Mesendoderm (in vitro differentiated cells): ENCODE measurements at regions not wholly inside any gene's neighbourhood (a gene's known extent, or its start where the extent isn't known, plus 50 kb on each side); places are given as distances from the start of the nearest gene placed in this dataset.

ENCODE experiments used
- DNase-seq: peaks from one replicate; pipeline ENCODE4 v3.0.0; 2013
- H2AK5ac ChIP-seq: 2 replicates; pipeline ENCODE4 v1.6.1; 2013; ENCODE audit warnings: low read length, inconsistent platforms
- H2BK120ac ChIP-seq: 2 replicates; pipeline ENCODE4 v1.6.1; 2013; ENCODE audit warnings: low read depth, mild to moderate bottlenecking, low read length, moderate library complexity, mixed read lengths
- H2BK15ac ChIP-seq: replicated peaks from 2 replicates; pipeline ENCODE4 v1.6.1; 2013; ENCODE audit warnings: low read depth, mild to moderate bottlenecking, moderate library complexity
- H2BK5ac ChIP-seq: 2 replicates; pipeline ENCODE4 v1.6.1; 2013; ENCODE audit warnings: low read length, inconsistent platforms
- H3K18ac ChIP-seq: 2 replicates; pipeline ENCODE4 v1.6.1; 2013; ENCODE audit warnings: mild to moderate bottlenecking, low read length, mixed read lengths
- H3K23ac ChIP-seq: one replicate; pipeline ENCODE4 v1.6.1; 2013; ENCODE audit warnings: low read length
- H3K27ac ChIP-seq: 2 replicates; pipeline ENCODE4 v1.5.1; 2013; ENCODE audit warnings: low read depth, mild to moderate bottlenecking, inconsistent platforms, low read length, moderate library complexity
- H3K27me3 ChIP-seq: 2 replicates; pipeline ENCODE4 v1.6.1; 2013; ENCODE audit warnings: low read length, control low read depth, mild to moderate bottlenecking, inconsistent platforms; ENCODE audit not compliant: insufficient read depth, poor library complexity
- H3K36me3 ChIP-seq: 2 replicates; pipeline ENCODE4 v1.6.1; 2013; ENCODE audit warnings: low read length, inconsistent platforms; ENCODE audit not compliant: control insufficient read depth, insufficient read depth
- H3K4ac ChIP-seq: one replicate; pipeline ENCODE4 v1.6.1; 2013; ENCODE audit warnings: low read depth, mild to moderate bottlenecking, low read length, moderate library complexity
- H3K4me1 ChIP-seq: 2 replicates; pipeline ENCODE4 v1.6.1; 2013; ENCODE audit warnings: low read depth, low read length, inconsistent platforms; ENCODE audit not compliant: control insufficient read depth
- H3K4me2 ChIP-seq: 2 replicates; pipeline ENCODE4 v1.6.1; 2013; ENCODE audit warnings: low read length
- H3K4me3 ChIP-seq: 2 replicates; pipeline ENCODE4 v1.5.1; 2013; ENCODE audit warnings: mild to moderate bottlenecking, low read length
- H3K56ac ChIP-seq: one replicate; pipeline ENCODE4 v1.6.1; 2013; ENCODE audit warnings: low read length
- H3K79me1 ChIP-seq: 2 replicates; pipeline ENCODE4 v1.6.1; 2013; ENCODE audit warnings: low read length, inconsistent platforms
- H3K79me2 ChIP-seq: 2 replicates; pipeline ENCODE4 v1.6.1; 2013; ENCODE audit warnings: mild to moderate bottlenecking, low read length; ENCODE audit not compliant: control insufficient read depth, insufficient read depth
- H3K9ac ChIP-seq: 2 replicates; pipeline ENCODE4 v1.6.1; 2013; ENCODE audit warnings: low read length, inconsistent platforms
- H4K5ac ChIP-seq: one replicate; pipeline ENCODE4 v1.6.1; 2013; ENCODE audit warnings: low read length
- H4K8ac ChIP-seq: one replicate; pipeline ENCODE4 v1.6.1; 2013; ENCODE audit warnings: low read depth, mild to moderate bottlenecking, control low read depth, low read length, moderate library complexity
- WGBS: extraction: QIAGEN DNeasy Blood & Tissue Kit; methylation state at CpG from one replicate; pipeline ENCODE4 v1.1.7; 2013; ENCODE audit warnings: low lambda C conversion rate, missing lambda C conversion rate; ENCODE audit not compliant: insufficient coverage; ENCODE audit errors: extremely low coverage; 5-methylcytosine and 5-hydroxymethylcytosine counted together

DNA sequence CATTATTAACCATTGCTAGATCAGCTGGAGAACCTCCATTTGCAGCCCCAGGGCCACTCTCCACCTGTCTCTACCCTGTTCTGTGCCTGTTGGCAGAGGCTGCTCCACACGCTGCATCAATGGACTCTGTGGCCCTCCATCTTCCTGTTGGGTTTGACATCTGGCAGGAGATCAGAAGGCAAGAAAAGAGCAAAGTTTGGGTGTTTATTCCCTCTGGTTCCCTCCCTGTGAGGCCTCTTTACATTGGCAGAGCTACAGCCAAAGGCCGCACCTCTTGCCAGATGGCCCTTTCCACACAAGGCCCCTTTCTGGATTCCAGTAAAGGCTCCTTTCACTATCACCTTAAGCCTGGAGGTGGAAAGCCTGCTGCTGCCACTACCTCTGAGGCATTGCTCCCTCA lies 110.9 kb upstream of the RND3 start:
- no peak overlapping the region for H2BK120ac ChIP-seq
- no peak for DNase-seq
- no peak overlapping the region for H2BK5ac ChIP-seq
- no peak overlapping the region for H3K4me3 ChIP-seq
- H2AK5ac ChIP-seq, result no peak overlapping the region
- no peak overlapping the region for H3K4me2 ChIP-seq
- H4K8ac ChIP-seq, result no peak overlapping the region
- H3K79me1 ChIP-seq, result no peaks in the 10 kb centered on the region
- no peak overlapping the region for H2BK15ac ChIP-seq
- no peaks in the 10 kb centered on the region for H3K4me1 ChIP-seq
- H3K27me3 ChIP-seq, result no peaks in the 10 kb centered on the region
- no peak overlapping the region for H3K18ac ChIP-seq
- H4K5ac ChIP-seq, result no peak overlapping the region
- H3K9ac ChIP-seq, result no peak overlapping the region
- no CpG with 5 or more reads among the region's 2 CpGs for WGBS
- H3K36me3 ChIP-seq, result no peaks in the 10 kb centered on the region
- H3K23ac ChIP-seq, result no peak overlapping the region
- H3K27ac ChIP-seq, result no peak overlapping the region
- H3K4ac ChIP-seq, result no peak overlapping the region
- no peak overlapping the region for H3K56ac ChIP-seq
- H3K79me2 ChIP-seq, result no peaks in the 10 kb centered on the region

DNA sequence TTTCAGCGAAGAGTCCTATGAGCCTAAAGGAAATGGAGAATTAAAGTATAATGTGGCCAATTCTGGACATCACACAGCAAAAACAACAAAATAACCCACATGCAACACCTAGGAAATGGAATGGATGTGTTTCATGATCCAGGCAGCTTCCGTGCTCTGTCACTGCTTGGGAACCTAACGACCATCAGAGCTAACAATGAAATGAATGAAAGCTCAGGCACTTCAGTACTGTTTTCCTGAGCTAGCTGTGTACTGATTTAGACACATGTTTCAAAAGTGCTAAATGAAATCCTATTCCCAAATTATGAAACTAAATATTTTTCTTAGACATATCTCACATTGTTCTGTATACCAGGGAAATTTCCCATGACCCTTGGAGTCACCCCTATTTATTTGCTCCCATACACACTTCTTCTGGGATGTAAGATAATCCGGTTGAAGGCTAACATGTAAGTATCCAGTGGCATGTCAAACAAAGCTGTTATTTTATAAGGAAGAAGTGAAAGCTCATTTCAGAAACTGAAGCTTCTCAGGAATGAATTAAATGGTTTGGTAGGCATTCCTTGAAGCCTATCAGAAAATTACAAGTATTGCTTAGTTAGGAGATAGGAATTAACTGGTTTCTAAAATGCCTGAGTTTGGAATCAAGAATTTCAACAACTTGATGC lies 108.5 kb upstream of the RND3 start:
- H2BK15ac ChIP-seq, result no peak overlapping the region
- H3K4me2 ChIP-seq, result no peak overlapping the region
- H3K56ac ChIP-seq, result no peak overlapping the region
- no peak overlapping the region for H3K9ac ChIP-seq
- no peak overlapping the region for H3K27ac ChIP-seq
- H2BK120ac ChIP-seq, result no peak overlapping the region
- no peak overlapping the region for H2AK5ac ChIP-seq
- no peak for DNase-seq
- H3K79me2 ChIP-seq, result no peaks in the 10 kb centered on the region
- no peaks in the 10 kb centered on the region for H3K27me3 ChIP-seq
- no peak overlapping the region for H3K4me3 ChIP-seq
- H3K4me1 ChIP-seq, result no peaks in the 10 kb centered on the region
- no peaks in the 10 kb centered on the region for H3K36me3 ChIP-seq
- no CpG with 5 or more reads among the region's 4 CpGs for WGBS
- no peak overlapping the region for H2BK5ac ChIP-seq
- no peak overlapping the region for H3K4ac ChIP-seq
- H4K8ac ChIP-seq, result no peak overlapping the region
- no peak overlapping the region for H3K23ac ChIP-seq
- H3K18ac ChIP-seq, result no peak overlapping the region
- no peaks in the 10 kb centered on the region for H3K79me1 ChIP-seq
- H4K5ac ChIP-seq, result no peak overlapping the region

DNA sequence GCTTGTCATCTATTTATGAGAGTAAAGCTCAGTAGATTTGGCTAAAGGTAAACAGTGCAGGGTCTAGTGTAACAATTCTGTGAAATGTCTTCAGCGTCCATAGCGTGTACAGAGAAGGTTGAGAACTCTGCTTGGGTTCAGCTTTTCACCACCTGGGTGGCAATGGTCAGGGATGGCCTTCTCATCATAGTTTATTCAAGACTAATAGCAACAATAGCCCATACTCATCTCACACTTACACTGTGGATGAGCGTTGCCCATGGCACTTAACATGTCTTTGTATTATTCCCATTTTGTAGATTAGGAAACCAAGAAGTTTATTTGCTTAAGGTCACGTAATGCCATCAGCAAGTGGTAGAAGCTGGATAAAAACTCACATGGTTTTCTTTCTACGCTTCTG lies 106.8 kb upstream of the RND3 start:
- no peak overlapping the region for H2BK15ac ChIP-seq
- no peak overlapping the region for H4K8ac ChIP-seq
- H3K4me3 ChIP-seq, result no peak overlapping the region
- DNase-seq, result no peak
- H3K4ac ChIP-seq, result no peak overlapping the region
- no peaks in the 10 kb centered on the region for H3K27me3 ChIP-seq
- H3K56ac ChIP-seq, result no peak overlapping the region
- no peaks in the 10 kb centered on the region for H3K4me1 ChIP-seq
- H2BK120ac ChIP-seq, result no peak overlapping the region
- H2AK5ac ChIP-seq, result no peak overlapping the region
- no peak overlapping the region for H3K4me2 ChIP-seq
- no CpG with 5 or more reads among the region's 5 CpGs for WGBS
- H2BK5ac ChIP-seq, result no peak overlapping the region
- no peak overlapping the region for H3K23ac ChIP-seq
- no peaks in the 10 kb centered on the region for H3K79me2 ChIP-seq
- no peak overlapping the region for H3K9ac ChIP-seq
- no peaks in the 10 kb centered on the region for H3K79me1 ChIP-seq
- no peaks in the 10 kb centered on the region for H3K36me3 ChIP-seq
- H3K27ac ChIP-seq, result no peak overlapping the region
- no peak overlapping the region for H4K5ac ChIP-seq
- H3K18ac ChIP-seq, result no peak overlapping the region

DNA sequence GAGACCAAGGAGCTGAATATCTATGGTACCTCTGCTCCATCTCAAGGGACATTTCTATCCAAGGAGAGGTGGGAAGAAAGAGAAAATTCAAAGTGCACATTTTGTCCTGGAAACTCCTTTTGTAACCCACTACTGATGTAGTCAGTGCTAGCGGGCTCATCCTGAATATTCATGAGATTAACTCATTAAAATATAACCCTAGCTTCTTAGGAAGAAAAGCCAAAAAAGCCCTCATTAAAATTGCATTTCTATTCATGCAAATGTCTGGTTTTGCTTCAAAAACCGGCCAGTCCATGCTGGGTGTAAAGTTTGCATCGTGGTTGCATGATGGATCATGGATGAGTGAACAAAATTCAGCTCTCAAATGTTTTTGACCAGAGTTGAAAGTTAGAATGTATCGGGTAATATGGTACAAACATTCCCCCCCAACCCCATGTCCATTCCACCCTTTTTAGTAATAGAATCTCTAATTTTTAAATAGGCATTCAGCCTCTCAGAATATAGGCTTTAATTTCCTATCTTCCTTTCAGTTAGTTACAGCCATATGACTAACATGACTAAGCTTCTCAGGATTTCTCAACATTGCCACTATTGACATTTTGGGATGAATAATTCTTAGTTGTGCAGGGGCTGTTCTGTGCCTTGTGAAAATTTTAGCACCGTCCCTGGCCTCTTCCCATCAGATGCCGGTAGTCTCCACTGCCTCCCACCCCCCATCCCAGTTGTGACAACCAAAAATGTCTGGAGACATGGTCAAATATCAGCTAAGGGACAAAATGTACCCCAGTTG lies 104.2 kb upstream of the RND3 start:
- H4K5ac ChIP-seq, result no peak overlapping the region
- H3K36me3 ChIP-seq, result no peaks in the 10 kb centered on the region
- no peaks in the 10 kb centered on the region for H3K79me1 ChIP-seq
- no peak overlapping the region for H3K4me2 ChIP-seq
- no peaks in the 10 kb centered on the region for H3K4me1 ChIP-seq
- H2BK15ac ChIP-seq, result no peak overlapping the region
- H2BK5ac ChIP-seq, result no peak overlapping the region
- no CpG with 5 or more reads among the region's 6 CpGs for WGBS
- H3K79me2 ChIP-seq, result no peaks in the 10 kb centered on the region
- no peaks in the 10 kb centered on the region for H3K27me3 ChIP-seq
- H3K23ac ChIP-seq, result no peak overlapping the region
- H3K27ac ChIP-seq, result no peak overlapping the region
- no peak overlapping the region for H3K9ac ChIP-seq
- no peak overlapping the region for H3K18ac ChIP-seq
- H3K4me3 ChIP-seq, result no peak overlapping the region
- H3K56ac ChIP-seq, result no peak overlapping the region
- H3K4ac ChIP-seq, result no peak overlapping the region
- H2BK120ac ChIP-seq, result no peak overlapping the region
- no peak overlapping the region for H2AK5ac ChIP-seq
- no peak overlapping the region for H4K8ac ChIP-seq
- no peak for DNase-seq

DNA sequence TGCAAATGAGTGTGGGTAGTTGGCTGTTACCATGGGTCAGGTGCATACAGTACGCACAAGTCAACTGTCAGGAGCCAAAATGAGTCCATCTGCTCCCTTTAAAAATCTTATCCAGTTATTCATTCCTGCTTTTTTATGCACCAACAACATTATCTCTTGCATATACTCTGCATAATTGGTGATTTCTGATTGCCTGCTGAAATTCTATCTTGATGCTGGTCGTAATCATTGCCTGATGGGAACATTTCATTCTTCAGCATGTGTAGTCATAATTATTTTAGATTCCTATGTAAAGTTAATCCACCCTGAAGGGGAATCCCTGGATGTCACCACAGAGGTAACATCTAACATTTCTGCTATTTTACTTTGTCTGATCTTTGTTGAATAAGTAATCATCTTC lies 102.2 kb upstream of the RND3 start:
- H3K56ac ChIP-seq, result no peak overlapping the region
- no peak overlapping the region for H3K4ac ChIP-seq
- WGBS, result no CpG with 5 or more reads among the region's 2 CpGs
- H3K27ac ChIP-seq, result no peak overlapping the region
- H4K8ac ChIP-seq, result no peak overlapping the region
- no peaks in the 10 kb centered on the region for H3K36me3 ChIP-seq
- no peak overlapping the region for H4K5ac ChIP-seq
- H3K79me2 ChIP-seq, result no peaks in the 10 kb centered on the region
- H2BK120ac ChIP-seq, result no peak overlapping the region
- no peak overlapping the region for H3K4me3 ChIP-seq
- no peak overlapping the region for H2AK5ac ChIP-seq
- no peak for DNase-seq
- H2BK15ac ChIP-seq, result no peak overlapping the region
- H3K4me1 ChIP-seq, result no peaks in the 10 kb centered on the region
- no peak overlapping the region for H3K18ac ChIP-seq
- no peak overlapping the region for H3K23ac ChIP-seq
- H3K9ac ChIP-seq, result no peak overlapping the region
- H3K79me1 ChIP-seq, result no peaks in the 10 kb centered on the region
- no peaks in the 10 kb centered on the region for H3K27me3 ChIP-seq
- H2BK5ac ChIP-seq, result no peak overlapping the region
- H3K4me2 ChIP-seq, result no peak overlapping the region
